Tibial nerve (tissue), 4 donors: ENCODE measurements at regions not wholly inside any gene's neighbourhood (a gene's known extent, or its start where the extent isn't known, plus 50 kb on each side); places are given as distances from the start of the nearest gene placed in this dataset.
A peak's percentile ranks its signal among the peaks of the same experiment; 100 is the strongest.

Experiments used
- DNase-seq, 2 donors: peaks; one replicate each; pipeline ENCODE4 v3.0.0-alpha.2; 2019; ENCODE audit warnings: low spot score in 2 of 2
- H3K27ac ChIP-seq, 4 donors: fragments of 200-600 bp; sonication (generic) in 3 of 4; one replicate each; pipeline ENCODE4 v1.5.1; 2017 to 2019; ENCODE audit warnings: mild to moderate bottlenecking in 1 of 4
- H3K27me3 ChIP-seq, 2 donors: fragments of 200-600 bp; sonication (generic) in 1 of 2; one replicate each; pipeline versions ENCODE4 v1.5.1 to v1.6.0; 2017 to 2019
- H3K36me3 ChIP-seq, 3 donors: fragments of 200-600 bp; sonication (generic); one replicate each; pipeline ENCODE4 v1.5.1; 2018 to 2019
- H3K4me1 ChIP-seq, 4 donors: fragments of 200-600 bp; sonication (generic) in 3 of 4; one replicate each; pipeline ENCODE4 v1.5.1; 2017 to 2019
- H3K4me3 ChIP-seq, 4 donors: fragments of 200-600 bp; sonication (generic) in 3 of 4; one replicate each; pipeline ENCODE4 v1.5.1; 2017 to 2019; ENCODE audit warnings: mild to moderate bottlenecking in 1 of 4, moderate library complexity in 1 of 4
- H3K9me3 ChIP-seq, 4 donors: fragments of 200-600 bp; sonication (generic) in 3 of 4; one replicate each; pipeline ENCODE4 v1.5.1; 2017 to 2019
- EP300 ChIP-seq, 2 donors: sonication (generic); formaldehyde crosslinking; IDR thresholded peaks; one replicate each; pipeline ENCODE4 v1.6.1; 2017; ENCODE audit warnings: antibody characterized with exemption in 2 of 2, mild to moderate bottlenecking in 1 of 2
- POLR2A ChIP-seq, 2 donors: fragments of 450-650 bp; IDR thresholded peaks; one replicate each; pipeline ENCODE4 v1.6.1; 2017; ENCODE audit warnings: antibody characterized with exemption in 2 of 2, mild to moderate bottlenecking in 2 of 2, moderate library complexity in 2 of 2
- WGBS, 2 donors: methylation state at CpG; one replicate each; pipeline ENCODE4 v1.1.5; 2018; 5-methylcytosine and 5-hydroxymethylcytosine counted together
- TF ChIP-seq, protein P1 (sequence below), 5 experiments: fragments of 200-600 bp in 3 of 5; fragments of 450-650 bp in 2 of 5; sonication (generic) in 3 of 5; IDR thresholded peaks; one replicate each; pipeline ENCODE4 v1.5.1; 2016 to 2019; ENCODE audit warnings: antibody characterized with exemption in 5 of 5, mild to moderate bottlenecking in 3 of 5, moderate library complexity in 2 of 5

DNA sequence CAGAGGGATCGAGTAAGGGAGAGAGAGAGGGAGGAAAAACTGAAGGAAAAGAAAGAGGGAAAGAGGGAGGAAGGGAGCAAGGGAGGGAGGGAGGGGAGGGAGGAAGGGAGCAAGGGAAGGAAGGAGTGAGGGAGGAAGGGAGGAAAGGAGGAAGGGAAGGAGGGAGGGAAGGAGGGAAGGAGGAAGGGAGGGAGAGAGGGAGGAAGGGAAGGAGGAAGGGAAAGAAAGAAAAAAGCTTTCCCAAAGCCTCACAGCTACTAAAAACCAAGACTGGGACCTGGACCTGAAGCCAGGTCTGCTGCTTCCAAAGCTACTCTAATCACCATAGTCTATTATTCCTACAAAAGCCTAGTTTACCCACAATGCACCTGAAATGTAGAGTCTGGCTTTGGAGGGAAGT lies 259.8 kb upstream of the WWC1 start:
- no peak overlapping the region for H3K27ac ChIP-seq
- no peaks in the 10 kb centered on the region for H3K27me3 ChIP-seq
- H3K4me1 ChIP-seq: peaks cover 0 to 3% (median 0%) of the 10 kb centered on the region in 4 donors
- TF ChIP-seq POLR2A (IDR thresholded peaks at IDR 0.05) (no peak), EP300 (IDR thresholded peaks at IDR 0.05) (no peak)
- TF ChIP-seq, protein P1, sequence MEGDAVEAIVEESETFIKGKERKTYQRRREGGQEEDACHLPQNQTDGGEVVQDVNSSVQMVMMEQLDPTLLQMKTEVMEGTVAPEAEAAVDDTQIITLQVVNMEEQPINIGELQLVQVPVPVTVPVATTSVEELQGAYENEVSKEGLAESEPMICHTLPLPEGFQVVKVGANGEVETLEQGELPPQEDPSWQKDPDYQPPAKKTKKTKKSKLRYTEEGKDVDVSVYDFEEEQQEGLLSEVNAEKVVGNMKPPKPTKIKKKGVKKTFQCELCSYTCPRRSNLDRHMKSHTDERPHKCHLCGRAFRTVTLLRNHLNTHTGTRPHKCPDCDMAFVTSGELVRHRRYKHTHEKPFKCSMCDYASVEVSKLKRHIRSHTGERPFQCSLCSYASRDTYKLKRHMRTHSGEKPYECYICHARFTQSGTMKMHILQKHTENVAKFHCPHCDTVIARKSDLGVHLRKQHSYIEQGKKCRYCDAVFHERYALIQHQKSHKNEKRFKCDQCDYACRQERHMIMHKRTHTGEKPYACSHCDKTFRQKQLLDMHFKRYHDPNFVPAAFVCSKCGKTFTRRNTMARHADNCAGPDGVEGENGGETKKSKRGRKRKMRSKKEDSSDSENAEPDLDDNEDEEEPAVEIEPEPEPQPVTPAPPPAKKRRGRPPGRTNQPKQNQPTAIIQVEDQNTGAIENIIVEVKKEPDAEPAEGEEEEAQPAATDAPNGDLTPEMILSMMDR (IDR thresholded peaks at IDR 0.05): no peak
- H3K4me3 ChIP-seq: no peak overlapping the region
- peaks cover 0 to 5% (median 0%) of the 10 kb centered on the region in 4 donors for H3K9me3 ChIP-seq
- no peak for DNase-seq
- no peaks in the 10 kb centered on the region for H3K36me3 ChIP-seq
- WGBS, 2 donors: 48 to 67% methylated on average over 1 of the region's 1 CpG

GRCh38 chr5:168039039-168039438 lies 252.4 kb upstream of the WWC1 start:
- Histone ChIP-seq H3K4me3 (no peak overlapping the region), H3K27me3 (no peaks in the 10 kb centered on the region), H3K4me1 (peaks cover 0 to 9% (median 0%) of the 10 kb centered on the region in 4 donors), H3K9me3 (no peaks in the 10 kb centered on the region), H3K27ac (no peak overlapping the region), H3K36me3 (no peaks in the 10 kb centered on the region)
- 67 to 76% methylated on average over 13 of the region's 13 CpGs for WGBS, 2 donors
- TF ChIP-seq, protein P1 (IDR thresholded peaks at IDR 0.05): no peak
- TF ChIP-seq POLR2A (IDR thresholded peaks at IDR 0.05): no peak
- no peak for TF ChIP-seq EP300 (IDR thresholded peaks at IDR 0.05)
- DNase-seq: no peak

DNA sequence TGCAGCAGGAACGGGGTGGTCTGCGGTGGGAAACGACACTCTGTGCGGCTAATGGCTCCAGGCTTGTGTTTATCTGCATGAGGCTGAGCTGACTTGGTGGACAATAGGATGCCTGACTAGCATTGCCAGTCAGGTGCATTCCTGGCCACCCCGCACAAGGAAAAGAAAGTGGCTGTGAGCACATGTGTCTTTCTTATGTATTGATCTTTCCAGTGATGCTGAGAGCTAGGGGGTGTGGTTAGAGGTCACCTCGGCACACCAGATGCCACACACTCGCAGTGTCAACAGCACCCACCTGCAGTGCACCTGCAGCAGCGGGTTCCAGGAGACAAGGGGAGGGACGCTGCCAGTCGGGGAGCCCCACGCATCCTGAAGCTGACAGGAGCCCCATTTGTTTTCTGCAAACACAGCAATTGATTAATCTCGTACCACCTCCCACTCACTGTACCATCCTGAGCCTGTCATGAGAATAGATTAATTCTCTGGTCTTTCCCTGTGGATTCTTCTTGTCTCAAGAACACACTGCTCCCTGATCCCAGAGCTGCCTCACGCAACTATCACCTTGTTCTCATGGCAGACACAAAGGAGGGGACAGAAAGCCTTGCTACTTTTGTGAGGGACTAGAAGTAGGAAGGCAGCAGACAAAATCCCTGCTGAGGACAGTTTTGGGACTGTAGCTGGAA lies 251.7 kb upstream of the WWC1 start:
- DNase-seq: no peak
- H3K27ac ChIP-seq: no peak overlapping the region
- H3K4me3 ChIP-seq: no peak overlapping the region
- 68 to 71% methylated on average over 12 to 13 of the region's 13 CpGs for WGBS, 2 donors
- TF ChIP-seq POLR2A (IDR thresholded peaks at IDR 0.05): no peak
- TF ChIP-seq, protein P1 (IDR thresholded peaks at IDR 0.05): no peak
- TF ChIP-seq EP300 (IDR thresholded peaks at IDR 0.05): no peak
- no peaks in the 10 kb centered on the region for H3K36me3 ChIP-seq
- peaks cover 0 to 13% (median 0%) of the 10 kb centered on the region in 4 donors for H3K4me1 ChIP-seq
- H3K9me3 ChIP-seq: no peaks in the 10 kb centered on the region
- H3K27me3 ChIP-seq: no peaks in the 10 kb centered on the region

GRCh38 chr5:168041583-168041982 lies 249.9 kb upstream of the WWC1 start:
- peaks cover 0 to 13% (median 0%) of the 10 kb centered on the region in 4 donors for H3K4me1 ChIP-seq
- H3K9me3 ChIP-seq: no peaks in the 10 kb centered on the region
- H3K36me3 ChIP-seq: no peaks in the 10 kb centered on the region
- H3K4me3 ChIP-seq: no peak overlapping the region
- no peak for DNase-seq
- H3K27me3 ChIP-seq: no peaks in the 10 kb centered on the region
- whole genome bisulfite sequencing, 2 donors: 52 to 59% methylated on average over 2 of the region's 2 CpGs
- TF ChIP-seq EP300 (IDR thresholded peaks at IDR 0.05): no peak
- TF ChIP-seq, protein P1 (IDR thresholded peaks at IDR 0.05): no peak
- no peak for TF ChIP-seq POLR2A (IDR thresholded peaks at IDR 0.05)
- H3K27ac ChIP-seq: peak overlapping the region in 2 of 4 donors; percentile 52 to 73

DNA sequence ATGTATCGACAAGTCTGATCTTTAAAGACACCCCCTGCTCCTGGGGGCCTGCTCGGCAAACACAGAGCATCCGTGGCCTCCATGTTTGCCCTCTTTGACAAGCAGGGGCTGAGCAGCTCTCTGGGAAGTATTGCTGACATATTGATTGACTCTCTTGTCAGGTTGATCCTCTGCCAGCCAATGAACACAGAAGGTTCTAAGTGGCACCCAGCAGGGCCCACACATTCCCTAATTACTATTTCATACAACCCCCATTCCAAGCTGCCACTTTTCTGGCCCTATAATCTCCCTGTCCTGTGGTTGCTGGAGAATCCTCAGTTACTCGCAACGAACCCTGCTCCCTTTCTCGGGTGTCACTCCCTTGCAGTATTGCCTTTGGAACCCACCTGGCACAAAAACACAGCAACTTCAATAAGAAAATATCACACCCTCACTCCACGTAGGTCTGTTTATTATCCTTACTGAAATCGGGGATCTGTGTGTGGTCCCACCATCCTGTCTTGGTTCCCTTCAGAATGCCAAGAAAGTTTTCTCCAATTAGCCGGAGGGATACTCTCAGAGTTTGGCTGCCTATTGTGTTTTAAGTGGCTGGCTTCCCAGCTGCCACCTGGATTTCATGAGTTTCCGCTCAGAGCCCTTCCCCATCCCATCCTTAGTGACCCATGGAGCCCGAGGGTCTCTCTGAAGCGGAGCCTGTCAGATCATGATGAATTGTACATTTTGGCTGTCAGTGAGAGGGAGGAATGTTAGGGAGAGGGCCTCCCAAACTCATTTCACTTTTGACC lies 249.0 kb upstream of the WWC1 start:
- H3K9me3 ChIP-seq: no peaks in the 10 kb centered on the region
- peaks cover 0 to 19% (median 0%) of the 10 kb centered on the region in 4 donors for H3K4me1 ChIP-seq
- peak; percentile 52 to 55 for DNase-seq
- H3K36me3 ChIP-seq: no peaks in the 10 kb centered on the region
- H3K27me3 ChIP-seq: no peaks in the 10 kb centered on the region
- 49 to 57% methylated on average over 12 of the region's 12 CpGs for WGBS, 2 donors
- H3K4me3 ChIP-seq: no peak overlapping the region
- TF ChIP-seq, protein P1 (IDR thresholded peaks at IDR 0.05): no peak
- TF ChIP-seq POLR2A (IDR thresholded peaks at IDR 0.05) (no peak), EP300 (IDR thresholded peaks at IDR 0.05) (peak in 1 of 2 donors; percentile 62)
- peak overlapping the region in 2 of 4 donors; percentile 64 to 73 for H3K27ac ChIP-seq
